ENCODE measurements at regions not wholly inside any gene's neighbourhood (a gene's known extent, or its start where the extent isn't known, plus 50 kb on each side); places are given as distances from the start of the nearest gene placed in this dataset.

- no peak overlapping the region for H3K27ac ChIP-seq
- no peak overlapping the region for H3K4me2 ChIP-seq
- no peak for DNase-seq (ENCODE audit: low read depth in 1 of 2, low spot score in 1 of 2)
- ChIA-PET POLR2A (no interaction called here), CTCF (interaction anchor here (0.6 kb wide), 1 partner anchor 1133 kb away, joined by 3 read pairs; no protein-coding TSS in a partner anchor)
- H3K4me3 ChIP-seq: no peak overlapping the region
- H3K9me3 ChIP-seq: no peaks in the 10 kb centered on the region
- no peaks in the 10 kb centered on the region for H3K4me1 ChIP-seq
- no peak for TF ChIP-seq HES2 (IDR thresholded peaks at IDR 0.05)
- TF ChIP-seq FOSB (CRISPR knock-in tag; IDR thresholded peaks at IDR 0.05): no peak
- no peak for TF ChIP-seq TP53 (CRISPR knock-in tag; IDR thresholded peaks at IDR 0.05)
- TF ChIP-seq JUN (IDR thresholded peaks at IDR 0.05): no peak
- no peak for TF ChIP-seq SMC3 (IDR thresholded peaks at IDR 0.05)
- no peak for TF ChIP-seq CHD4 (IDR thresholded peaks at IDR 0.05; ENCODE audit: borderline replicate concordance)
- no peak for FAIRE-seq
- 46% methylated on average over 3 of the region's 3 CpGs for WGBS (ENCODE audit: missing lambda C conversion rate)
- ATAC-seq: no peak
Measured at GRCh38 chr17:70653850-70654249, 484.5 kb downstream of the KCNJ2 start.

GRCh38 chr17:70654706-70655105 lies 485.4 kb downstream of the KCNJ2 start:
- H3K9me3 ChIP-seq: no peaks in the 10 kb centered on the region
- ChIA-PET CTCF (interaction anchor here (0.6 to 0.8 kb wide), 2 partner anchors 1132 to 1284 kb away, joined by 3 read pairs; no protein-coding TSS in a partner anchor), POLR2A (no interaction called here)
- TF ChIP-seq CTCF (IDR thresholded peaks at IDR 0.05) (no peak), RNF2 (IDR thresholded peaks at IDR 0.05; ENCODE audit: borderline replicate concordance, low read depth) (no peak), CHD4 (IDR thresholded peaks at IDR 0.05; ENCODE audit: borderline replicate concordance) (no peak), EP300 (IDR thresholded peaks at IDR 0.05) (no peak), RCOR1 (IDR thresholded peaks at IDR 0.05; ENCODE audit: low read depth, low read length) (no peak), REST (IDR thresholded peaks at IDR 0.05) (no peak), SREBF2 (IDR thresholded peaks at IDR 0.05) (no peak), SMC3 (IDR thresholded peaks at IDR 0.05) (no peak), E2F6 (IDR thresholded peaks at IDR 0.05; ENCODE audit: borderline replicate concordance, low read depth) (no peak), EHF (CRISPR knock-in tag; IDR thresholded peaks at IDR 0.05) (no peak), FOSB (CRISPR knock-in tag; IDR thresholded peaks at IDR 0.05) (no peak), POLR2AphosphoS2 (conservative IDR thresholded peaks at IDR 0.05; ENCODE audit: low read length) (no peak), KDM1A (IDR thresholded peaks at IDR 0.05; ENCODE audit: low read depth) (no peak), FOSL2 (IDR thresholded peaks at IDR 0.05) (no peak), FOSL2 (CRISPR knock-in tag; IDR thresholded peaks at IDR 0.05) (no peak), KDM5A (IDR thresholded peaks at IDR 0.05) (no peak), TP53 (CRISPR knock-in tag; IDR thresholded peaks at IDR 0.05) (no peak), GATA3 (IDR thresholded peaks at IDR 0.05; ENCODE audit: borderline replicate concordance) (no peak), ZFP36 (IDR thresholded peaks at IDR 0.05; ENCODE audit: borderline replicate concordance, partially characterized antibody) (no peak)
- no peak overlapping the region for H3K4me3 ChIP-seq
- ATAC-seq: no peak
- WGBS (ENCODE audit: missing lambda C conversion rate): 55% methylated on average over 3 of the region's 3 CpGs
- H3K27ac ChIP-seq: no peak overlapping the region
- H3K4me1 ChIP-seq: no peaks in the 10 kb centered on the region
- no peak for DNase-seq (ENCODE audit: low read depth in 1 of 2, low spot score in 1 of 2)
- FAIRE-seq: no peak
- H3K4me2 ChIP-seq: no peak overlapping the region
